ENCODE measurements at regions not wholly inside any gene's neighbourhood (a gene's known extent, or its start where the extent isn't known, plus 50 kb on each side); places are given as distances from the start of the nearest gene placed in this dataset.
"Not testable (repeated sequence)": the region's sequence is repeated elsewhere in the genome, so short reads cannot be mapped to it uniquely, and the experiment has no call there.

DNA sequence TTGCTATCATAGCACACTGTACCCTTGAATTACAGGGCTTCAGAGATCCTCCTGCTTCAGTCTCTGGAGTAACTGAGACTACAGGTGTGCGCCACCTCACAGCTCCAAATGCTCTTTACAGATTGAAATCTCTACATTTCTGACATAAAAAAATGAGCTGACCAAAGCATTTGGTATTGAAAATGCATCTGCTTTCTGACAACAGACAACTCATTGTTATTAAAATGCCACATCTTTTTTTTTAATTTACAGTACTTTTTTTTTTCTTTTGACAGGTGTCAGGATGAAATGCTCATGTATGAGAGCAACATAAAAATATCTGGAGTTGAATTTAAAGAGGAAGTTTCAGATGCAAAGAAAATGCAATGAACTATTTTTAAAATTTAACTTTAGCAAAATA, 764.5 kb downstream of the TRAM1L1 start:
- DNase-seq (ENCODE audit: low spot score): no peak

DNA sequence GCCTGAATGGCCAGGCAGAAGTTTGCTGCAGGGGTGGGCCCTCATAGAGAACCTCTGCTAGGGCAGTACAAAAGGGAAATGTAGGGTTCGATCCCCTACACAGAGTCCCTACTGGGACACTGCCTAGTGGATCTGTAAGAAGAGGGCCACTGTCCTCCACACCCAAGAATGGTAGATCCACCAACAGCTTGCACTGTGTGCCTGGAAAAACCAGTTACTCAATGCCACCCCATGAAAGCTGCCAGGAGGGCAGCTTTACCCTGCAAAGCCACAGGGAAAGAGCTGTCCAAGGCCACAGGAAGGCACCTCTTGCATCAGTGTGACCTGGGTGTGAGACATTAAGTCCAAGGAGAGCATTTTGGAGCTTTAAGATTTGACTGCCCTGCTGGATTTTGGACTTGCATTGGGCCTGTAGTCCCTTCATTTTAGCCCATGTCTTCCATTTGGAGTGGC, 781.6 kb downstream of the TRAM1L1 start:
- no peak for DNase-seq (ENCODE audit: low spot score)

DNA sequence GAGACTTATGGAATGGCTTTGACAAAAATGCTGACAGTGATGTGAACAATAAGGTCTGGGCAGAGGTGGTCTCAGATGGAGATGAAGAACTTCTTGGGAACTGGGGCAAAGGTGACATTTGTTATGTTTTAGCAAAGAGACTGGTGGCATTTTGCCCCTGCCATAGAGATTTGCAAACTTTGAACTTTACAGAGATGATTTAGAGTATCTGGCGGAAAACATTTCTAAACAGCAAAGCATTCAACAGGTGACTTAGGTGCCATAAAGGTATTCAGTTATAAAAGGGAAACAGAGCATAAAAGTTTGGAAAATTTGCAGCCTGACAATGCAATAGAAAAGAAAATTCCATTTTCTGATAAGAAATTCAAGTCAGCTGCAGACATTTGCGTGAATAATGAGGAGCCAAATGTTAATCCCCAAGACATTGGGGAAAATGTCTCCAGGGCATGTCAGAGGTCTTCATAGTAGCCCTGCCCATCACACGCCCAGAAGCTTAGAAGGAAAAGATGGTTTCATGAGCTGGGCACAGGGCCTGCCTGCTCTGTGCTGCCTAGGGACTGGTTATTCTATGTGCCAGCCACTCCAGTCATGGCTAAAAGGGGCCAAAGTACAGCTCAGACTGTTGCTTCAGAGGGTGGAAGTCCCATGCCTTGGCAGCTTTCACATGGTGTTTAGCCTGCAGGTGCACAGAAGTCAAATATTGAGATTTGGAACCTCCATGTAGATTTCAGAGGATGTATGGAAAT, 782.2 kb downstream of the TRAM1L1 start:
- no peak for DNase-seq (ENCODE audit: low spot score)

DNA sequence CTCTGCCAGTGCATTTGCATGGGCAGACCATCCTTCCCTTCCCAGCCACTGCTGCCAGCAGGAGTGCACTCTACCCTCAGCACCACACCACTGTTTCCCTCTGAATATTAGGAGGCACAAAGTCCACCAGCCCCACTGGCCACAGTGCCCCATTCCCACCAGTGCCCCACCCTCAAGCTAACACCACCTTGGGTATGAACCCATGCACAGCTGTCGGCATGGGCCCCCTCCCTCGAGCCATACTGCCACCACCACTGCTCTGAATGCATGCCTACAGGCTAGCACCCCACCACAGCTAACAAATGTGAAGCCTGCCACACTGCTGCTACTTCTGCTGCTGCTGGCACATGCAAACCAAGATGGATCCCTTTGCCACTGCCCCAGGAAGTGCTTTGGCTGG, 810.4 kb downstream of the TRAM1L1 start:
- no peak for DNase-seq (ENCODE audit: low spot score)

DNA sequence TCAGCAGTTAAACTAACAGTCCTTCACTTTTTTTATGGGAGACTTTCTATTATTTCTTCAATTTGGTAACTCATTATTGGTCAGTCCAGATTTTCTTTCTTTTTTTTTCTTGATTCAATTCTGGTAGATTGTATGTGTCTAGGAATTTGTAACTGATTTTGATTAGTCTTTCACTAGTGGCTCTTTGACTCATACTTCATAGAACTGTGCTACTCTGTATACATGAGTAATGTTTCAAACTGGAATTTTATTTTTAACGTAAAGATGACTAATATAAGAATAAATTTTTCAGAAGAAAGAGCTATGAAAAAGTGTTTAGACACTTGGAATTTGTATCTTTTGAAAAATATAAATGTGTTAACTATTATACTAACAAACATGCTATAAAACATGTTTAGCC, 813.0 kb downstream of the TRAM1L1 start:
- no peak for DNase-seq (ENCODE audit: low spot score)

DNA sequence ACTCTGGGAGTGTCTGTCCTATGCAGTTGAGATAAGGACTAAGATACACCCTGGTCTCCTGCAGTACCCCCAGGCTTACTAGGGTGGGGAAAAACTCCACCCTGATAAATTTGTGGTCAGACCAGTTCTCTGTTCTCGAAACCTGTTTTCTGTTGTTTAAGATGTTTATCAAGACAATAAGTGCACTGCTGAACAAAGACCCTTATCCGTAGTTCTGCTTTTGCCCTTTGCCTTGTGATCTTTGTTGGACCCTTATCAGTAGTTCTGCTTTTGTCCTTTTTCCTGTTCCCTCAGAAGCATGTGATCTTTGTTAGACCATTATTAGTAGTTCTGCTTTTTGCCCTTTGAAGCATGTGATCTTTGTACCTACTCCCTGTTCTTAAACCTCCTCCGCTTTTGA, 824.4 kb downstream of the TRAM1L1 start:
- not testable (repeated sequence) for DNase-seq (ENCODE audit: low spot score)

DNA sequence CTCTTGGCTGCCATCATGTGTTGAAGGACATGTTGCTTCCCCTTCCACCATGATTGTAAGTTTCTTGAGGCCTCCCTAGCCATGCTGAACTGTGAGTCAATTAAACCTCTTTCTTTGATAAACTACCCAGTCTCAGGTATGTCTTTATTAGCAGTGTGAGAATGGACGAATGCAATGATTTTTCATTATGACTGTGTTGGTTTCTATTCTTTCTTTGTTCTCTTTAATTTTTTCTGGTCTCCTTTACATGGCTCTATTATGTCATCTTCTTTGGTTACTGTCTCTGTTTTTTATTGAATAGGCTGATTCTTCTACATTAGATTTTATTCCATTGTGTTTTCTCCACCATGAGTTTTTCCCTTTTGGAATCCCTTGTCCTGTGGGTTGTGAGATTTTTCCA, 840.6 kb downstream of the TRAM1L1 start:
- no peak for DNase-seq (ENCODE audit: low spot score)

DNA sequence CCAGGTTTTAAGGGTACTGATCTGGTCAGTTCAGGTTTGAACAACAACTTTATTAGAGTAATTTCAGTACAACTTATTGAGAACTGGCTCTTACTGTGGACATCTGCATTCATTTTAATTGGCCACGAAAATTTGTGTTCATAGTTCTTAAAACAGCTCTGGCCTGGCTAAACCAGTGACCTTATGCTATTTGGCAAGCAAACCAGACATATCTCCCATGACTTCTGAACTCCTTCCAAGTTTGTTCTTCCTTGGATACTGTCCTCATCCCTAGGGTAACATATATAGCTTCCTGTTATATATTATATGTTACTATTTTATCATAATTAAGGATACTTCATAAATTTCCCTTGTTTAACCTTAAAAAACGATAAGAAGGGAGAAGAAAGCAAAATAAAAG, 841.9 kb downstream of the TRAM1L1 start:
- DNase-seq (ENCODE audit: low spot score): no peak

DNA sequence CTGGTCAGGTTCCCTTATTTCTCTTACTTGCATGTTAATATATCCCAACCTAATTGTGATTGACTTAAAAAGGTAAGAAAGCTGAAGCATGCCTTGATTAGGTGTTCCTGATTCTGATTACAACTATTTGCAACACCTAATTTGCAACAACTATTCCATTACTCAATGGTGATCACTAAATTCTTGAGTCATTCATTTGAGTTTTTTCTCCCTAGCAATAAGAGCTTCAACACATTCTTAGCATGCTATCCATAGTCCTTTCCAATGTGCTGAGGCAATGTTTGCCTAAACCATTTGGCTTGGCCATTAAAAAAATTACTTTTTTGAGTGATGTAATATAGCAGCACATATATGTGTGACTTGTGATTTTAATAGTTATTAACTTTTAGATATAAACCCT, 851.4 kb downstream of the TRAM1L1 start:
- DNase-seq (ENCODE audit: low spot score): no peak

DNA sequence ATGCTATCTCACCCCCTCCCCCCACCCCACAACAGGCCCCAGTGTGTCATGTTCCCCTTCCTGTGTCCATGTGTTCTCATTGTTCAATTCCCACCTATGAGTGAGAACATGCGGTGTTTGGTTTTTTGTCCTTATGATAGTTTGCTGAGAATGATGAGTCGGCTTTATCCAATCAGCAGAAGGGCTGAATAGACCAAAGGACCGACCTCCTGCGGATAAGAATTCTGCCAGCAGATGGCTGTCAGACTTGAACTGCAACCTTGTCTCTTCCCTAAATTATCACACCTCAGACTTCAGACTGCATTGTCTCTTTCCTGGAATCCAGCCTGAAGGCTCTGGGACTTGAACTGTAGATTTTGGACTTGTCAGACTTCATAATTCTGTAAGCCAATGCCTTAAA, 853.4 kb downstream of the TRAM1L1 start:
- not testable (repeated sequence) for DNase-seq (ENCODE audit: low spot score)

DNA sequence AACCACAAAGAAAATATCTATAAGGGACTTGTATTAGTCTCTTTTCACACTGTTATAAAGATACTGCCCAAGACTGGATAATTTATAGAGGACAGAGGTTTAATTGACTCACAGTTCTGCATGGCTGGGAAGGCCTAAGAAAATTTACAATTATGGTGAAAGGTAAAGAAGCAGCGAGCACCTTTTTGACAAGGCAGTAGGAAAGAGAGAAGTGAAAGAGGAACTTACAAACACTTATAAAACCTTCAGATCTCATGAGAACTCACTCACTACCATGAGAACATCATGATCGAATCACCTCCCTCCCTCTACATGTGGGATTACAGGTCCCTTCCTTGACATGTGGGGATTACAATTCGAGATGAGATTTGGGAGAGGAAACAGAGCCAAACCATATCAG, 856.0 kb downstream of the TRAM1L1 start:
- no peak for DNase-seq (ENCODE audit: low spot score)

DNA sequence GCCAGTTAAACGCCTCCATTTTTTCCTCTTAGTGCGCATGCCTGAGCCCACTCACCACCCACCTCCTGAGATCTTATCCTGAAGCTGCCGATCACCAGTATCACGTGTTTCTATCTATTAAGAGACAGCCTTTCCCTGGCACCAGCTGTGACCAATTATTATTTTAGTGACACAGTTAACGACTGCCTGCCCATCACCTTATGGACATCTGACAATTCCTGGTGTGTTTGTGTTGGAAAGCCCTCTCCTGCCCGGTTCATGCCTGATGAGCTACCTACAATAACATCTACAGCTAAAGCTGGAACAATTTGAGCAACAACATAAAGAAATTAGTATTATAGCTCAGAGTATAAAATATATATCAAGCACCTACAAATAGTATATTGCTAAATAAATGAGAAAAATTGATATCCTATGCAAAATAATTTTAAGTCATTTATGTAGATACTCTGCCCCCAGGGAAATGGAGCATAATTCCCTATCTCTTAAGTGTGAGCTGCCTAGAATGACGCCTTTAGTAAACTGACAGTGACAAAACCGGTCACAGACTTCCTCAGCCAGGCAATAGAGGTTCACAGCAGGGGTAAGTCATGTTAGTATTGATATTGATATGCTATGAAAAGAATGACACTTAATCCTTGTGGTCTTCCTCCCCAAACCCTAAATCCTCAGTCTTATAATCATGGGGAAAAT, 862.2 kb downstream of the TRAM1L1 start:
- no peak for DNase-seq (ENCODE audit: low spot score)

DNA sequence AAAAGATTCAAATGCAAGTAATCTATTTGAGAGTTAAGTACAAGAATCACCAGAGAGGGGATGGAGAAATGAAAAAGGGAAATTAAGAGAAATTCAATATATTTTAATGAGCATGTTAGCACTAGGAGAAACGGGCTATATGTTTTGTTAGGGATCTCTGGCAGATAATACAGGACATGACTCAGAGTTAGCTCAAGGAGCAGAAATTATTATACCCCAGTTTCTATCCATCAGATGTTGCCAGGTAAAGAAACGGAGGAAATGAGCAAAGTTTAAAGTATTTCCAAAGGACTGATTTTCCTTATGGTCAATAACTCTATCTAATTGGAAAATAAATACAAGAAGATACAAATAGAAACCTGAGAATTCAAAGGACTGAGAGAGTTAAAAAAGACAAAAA, 867.6 kb downstream of the TRAM1L1 start:
- DNase-seq (ENCODE audit: low spot score): no peak

DNA sequence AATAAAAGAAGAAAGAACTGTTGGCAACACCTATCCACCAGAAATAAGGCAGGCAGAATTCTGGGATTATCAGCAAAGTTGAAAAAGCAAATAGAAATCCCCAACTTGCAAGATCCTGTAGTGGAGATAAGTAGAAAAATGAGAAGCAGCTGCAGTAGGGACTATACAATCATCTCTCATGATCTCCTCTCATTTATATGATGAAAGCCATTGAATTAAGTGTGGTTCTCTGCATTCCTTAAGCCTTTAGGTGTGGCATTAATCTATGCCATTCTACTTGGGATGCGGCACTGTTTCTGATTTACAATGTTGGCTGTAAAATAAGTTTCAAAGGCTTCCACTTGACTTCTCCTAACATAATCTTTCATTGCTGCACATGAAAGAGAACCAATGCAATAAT, 869.8 kb downstream of the TRAM1L1 start:
- DNase-seq (ENCODE audit: low spot score): no peak

DNA sequence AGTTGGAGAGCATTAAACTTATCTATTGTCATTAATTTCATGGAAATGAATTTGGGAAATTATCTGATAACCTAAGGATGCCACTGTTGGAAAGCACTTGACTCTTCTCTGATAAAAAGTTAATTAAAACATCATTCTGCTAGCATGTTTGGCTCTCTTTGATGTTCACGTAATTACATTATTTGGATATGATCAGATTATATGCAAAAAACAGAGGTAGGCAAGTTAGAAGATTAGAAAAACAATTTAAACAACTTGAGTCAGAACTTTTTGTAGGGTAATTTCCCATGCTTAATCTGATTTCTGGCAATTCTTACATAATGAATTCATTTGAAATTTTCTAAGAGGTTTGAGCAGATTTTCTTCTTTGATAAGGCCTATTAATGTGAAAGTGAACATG, 882.9 kb downstream of the TRAM1L1 start:
- DNase-seq (ENCODE audit: low spot score): no peak

DNA sequence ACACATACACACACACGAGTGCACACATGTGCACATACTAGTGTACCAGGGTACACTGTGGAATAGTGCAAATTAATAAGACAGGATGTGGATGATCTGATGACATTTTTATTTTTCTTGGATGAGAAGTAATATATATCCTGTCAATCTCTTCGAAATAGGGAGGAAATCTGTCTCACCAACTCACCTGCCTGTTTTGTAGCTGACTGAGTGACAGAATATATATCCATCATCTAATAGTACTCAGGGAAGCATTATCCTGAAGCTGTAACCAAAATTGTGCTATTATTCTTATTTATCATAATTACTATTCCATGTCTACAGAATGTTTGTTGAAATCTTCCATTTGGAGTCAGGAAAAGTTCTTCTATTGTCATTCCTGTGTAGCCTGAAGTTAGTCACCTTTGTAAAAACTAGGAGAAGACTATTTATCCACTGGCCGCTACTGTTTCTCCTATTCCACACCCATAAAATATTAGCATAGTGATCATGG, 888.0 kb downstream of the TRAM1L1 start:
- no peak for DNase-seq (ENCODE audit: low spot score)

DNA sequence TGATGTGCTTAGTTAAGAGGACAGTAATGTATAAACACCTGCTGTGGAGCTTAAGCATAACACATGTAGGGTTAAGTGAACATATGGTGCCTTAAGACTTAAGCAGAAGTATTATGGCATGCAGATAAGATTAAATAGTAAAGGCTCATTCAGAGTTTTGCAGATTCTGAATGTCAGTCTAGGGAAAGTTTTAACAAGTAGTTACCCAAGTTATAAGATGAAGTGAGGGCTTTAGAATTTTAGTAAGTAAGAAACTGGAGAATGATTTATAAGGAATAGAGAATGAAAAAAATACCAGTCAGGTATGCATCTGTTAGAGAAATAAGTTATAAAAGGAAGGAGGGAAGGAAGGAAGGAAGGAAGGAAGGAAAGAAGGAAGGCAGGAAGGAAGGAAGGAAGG, 902.1 kb downstream of the TRAM1L1 start:
- no peak for DNase-seq (ENCODE audit: low spot score)

DNA sequence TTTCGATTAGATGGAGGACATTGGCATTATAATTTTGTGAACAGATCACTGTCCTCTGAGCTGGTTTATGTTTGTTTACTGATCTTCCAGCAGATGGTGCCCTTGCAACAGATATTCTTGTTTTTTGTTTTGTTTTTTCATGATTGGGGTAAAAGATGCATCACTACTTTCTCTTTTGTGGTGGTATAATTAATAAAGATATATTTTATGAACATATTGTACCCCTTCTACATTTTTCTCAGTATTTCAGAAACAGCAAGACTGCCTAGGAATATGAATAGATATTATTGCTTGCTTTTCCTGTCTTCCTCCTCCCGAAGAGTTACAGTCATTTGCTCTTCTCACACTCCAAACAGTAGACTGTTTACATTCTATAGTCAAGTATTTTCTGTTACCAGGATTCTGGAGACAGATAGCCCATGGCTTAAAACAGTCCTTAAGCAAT, 905.2 kb downstream of the TRAM1L1 start:
- DNase-seq (ENCODE audit: low spot score): no peak

DNA sequence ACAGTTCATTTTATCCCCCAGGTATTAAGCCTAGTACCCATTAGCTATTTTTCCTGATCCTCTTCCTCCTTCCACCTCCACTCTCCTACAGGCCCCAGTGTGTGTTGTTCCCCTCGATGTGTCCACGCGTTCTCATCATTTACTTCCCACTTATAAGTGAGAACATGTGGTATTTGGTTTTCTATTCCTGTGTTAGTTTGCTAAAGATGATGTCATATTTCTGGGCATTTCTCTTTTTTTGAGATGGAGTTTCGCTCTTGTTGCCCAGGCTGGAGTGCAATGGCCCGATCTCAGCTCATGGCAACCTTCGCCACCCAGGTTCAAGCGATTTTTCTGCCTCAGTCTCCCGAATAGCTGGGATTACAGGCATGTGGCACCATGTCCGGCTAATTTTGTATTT, 934.0 kb downstream of the TRAM1L1 start:
- DNase-seq (ENCODE audit: low spot score): not testable (repeated sequence)

DNA sequence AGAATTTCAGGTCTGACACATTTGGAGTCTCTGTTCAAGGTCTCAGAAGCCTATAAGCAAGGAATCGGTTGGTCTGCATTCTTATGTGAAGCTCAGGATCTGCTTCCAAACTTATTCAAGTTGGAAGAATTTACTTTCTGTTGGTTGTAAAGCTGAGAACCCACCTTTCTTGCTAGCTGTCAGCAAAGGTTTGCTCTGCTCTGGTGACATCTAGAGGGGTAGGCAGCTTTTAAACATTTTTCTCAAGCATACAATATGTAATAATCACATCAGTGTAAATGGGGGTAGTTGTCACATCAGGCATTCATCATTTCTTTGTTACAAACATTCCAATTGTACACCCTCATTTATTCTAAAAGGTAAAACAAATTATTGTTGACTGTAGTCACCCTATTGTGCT, 935.2 kb downstream of the TRAM1L1 start:
- no peak for DNase-seq (ENCODE audit: low spot score)

DNA sequence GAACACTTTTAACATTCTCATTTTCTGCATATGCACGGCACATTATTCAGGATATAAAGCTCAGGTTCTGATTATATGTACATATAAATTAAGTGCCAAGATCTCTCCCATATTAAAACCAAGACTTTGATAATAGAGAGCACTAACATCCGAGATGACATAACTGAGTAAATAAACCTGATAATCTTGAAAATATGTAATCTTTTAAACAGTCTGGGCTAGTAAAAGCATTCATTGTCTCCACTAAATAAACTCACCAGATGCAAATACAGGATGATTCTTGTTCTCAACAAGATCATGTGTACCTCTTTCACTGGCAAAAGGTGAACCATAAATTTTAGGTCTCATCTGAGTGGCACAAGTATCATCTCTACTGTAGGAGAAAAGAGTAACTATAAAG, 942.2 kb downstream of the TRAM1L1 start:
- no peak for DNase-seq (ENCODE audit: low spot score)

DNA sequence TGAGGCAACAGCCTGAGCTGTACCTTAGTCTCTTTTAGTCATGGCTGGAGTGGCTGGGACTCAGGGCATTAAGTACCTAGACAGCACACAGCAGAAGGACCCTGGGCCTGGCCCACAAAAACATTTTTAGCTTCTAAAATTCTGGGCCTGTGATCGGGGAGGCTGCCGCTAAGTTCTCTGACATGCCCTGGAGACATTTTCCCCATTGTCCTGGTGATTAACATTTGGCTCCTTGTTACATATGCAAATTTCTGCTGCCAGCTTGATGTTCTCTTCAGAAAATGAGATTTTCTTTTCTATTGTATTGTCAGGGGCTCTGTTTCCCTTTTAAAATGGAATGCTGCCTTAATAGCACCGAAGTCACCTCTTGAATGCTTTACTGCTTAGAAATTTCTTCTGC, 952.4 kb downstream of the TRAM1L1 start:
- no peak for DNase-seq (ENCODE audit: low spot score)

DNA sequence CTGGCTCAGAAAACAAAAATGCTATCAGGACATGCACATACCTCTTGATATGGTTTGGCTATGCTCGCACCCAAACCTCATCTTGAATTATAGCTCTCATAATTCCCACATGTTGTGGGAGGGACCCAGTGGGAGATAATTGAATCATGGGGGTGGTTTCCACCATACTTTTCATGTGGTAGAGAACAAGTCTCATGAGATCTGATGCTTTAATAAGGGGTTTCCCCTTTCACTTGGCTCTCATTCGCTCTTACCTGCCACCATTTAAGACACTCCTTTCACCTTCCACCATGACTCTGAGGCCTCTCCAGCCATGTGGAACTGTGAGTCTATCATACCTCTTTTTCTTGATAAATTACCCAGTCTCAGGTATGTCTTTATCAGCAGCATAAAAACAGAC, 958.6 kb downstream of the TRAM1L1 start:
- no peak for DNase-seq (ENCODE audit: low spot score)

DNA sequence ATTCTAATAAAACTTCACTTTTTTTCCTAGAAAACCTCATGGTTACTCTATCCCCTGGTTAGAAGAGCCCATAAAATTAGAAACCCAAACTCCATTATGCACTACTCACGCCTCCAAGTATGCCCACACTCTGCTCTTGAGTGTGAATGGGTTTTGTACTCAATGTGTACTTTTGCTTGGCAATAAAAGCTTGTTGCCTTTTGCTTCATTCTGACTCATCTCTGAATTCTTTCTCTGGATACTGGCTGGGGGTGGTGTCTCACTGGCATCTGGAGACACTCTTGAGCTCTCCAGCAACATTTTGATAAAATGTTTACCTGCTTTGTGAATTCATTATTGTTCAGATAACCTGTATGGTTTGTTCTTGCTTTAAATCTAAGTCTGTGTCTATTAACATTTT, 963.3 kb downstream of the TRAM1L1 start:
- no peak for DNase-seq (ENCODE audit: low spot score)

All from HuH-7.5 (cell line).